Peyer's patch (tissue), 4 donors: ENCODE measurements at regions not wholly inside any gene's neighbourhood (a gene's known extent, or its start where the extent isn't known, plus 50 kb on each side); places are given as distances from the start of the nearest gene placed in this dataset.

Source experiments
- DNase-seq, 3 donors: peaks; one replicate each; pipeline ENCODE4 v3.0.0-alpha.2; 2017 to 2019
- H3K27ac ChIP-seq, 4 donors: fragments of 200-600 bp; sonication (generic); one replicate each; pipeline ENCODE4 v1.5.1; 2016 to 2019
- H3K27me3 ChIP-seq, 2 donors: fragments of 200-600 bp; sonication (generic); one replicate each; pipeline ENCODE4 v1.5.1; 2019
- H3K36me3 ChIP-seq, 3 donors: fragments of 200-600 bp; sonication (generic); one replicate each; pipeline ENCODE4 v1.5.1; 2016 to 2019
- H3K4me1 ChIP-seq, 4 donors: fragments of 200-600 bp; sonication (generic); one replicate each; pipeline ENCODE4 v1.5.1; 2016 to 2019
- H3K4me3 ChIP-seq, 4 donors: fragments of 200-600 bp; sonication (generic); 1 replicate in 3 of 4; 2 replicates in 1 of 4; pipeline ENCODE4 v1.5.1; 2016 to 2019; ENCODE audit warnings: mild to moderate bottlenecking in 1 of 4
- H3K9me3 ChIP-seq, 4 donors: fragments of 200-600 bp; sonication (generic); one replicate each; pipeline ENCODE4 v1.5.1; 2016 to 2019; ENCODE audit warnings: mild to moderate bottlenecking in 1 of 4
- CTCF ChIP-seq, 6 experiments: fragments of 450-650 bp in 4 of 6; fragments of 200-600 bp in 2 of 6; sonication (generic) in 1 of 6; IDR thresholded peaks; one replicate each; pipeline ENCODE4 v1.5.1; 2017 to 2019; ENCODE audit warnings: antibody characterized with exemption in 6 of 6, mild to moderate bottlenecking in 3 of 6, moderate library complexity in 1 of 6
- POLR2A ChIP-seq, 2 donors: fragments of 450-650 bp; IDR thresholded peaks; one replicate each; pipeline ENCODE4 v1.5.1; 2017; ENCODE audit warnings: antibody characterized with exemption in 2 of 2, mild to moderate bottlenecking in 2 of 2, moderate library complexity in 2 of 2

GRCh38 chr13:111517641-111518010 lies 197.2 kb downstream of the TEX29 start:
- H3K27me3 ChIP-seq = no peaks in the 10 kb centered on the region
- no peak for DNase-seq

GRCh38 chr13:111518161-111518792 lies 197.8 kb downstream of the TEX29 start:
- Histone ChIP-seq H3K27me3 (no peaks in the 10 kb centered on the region), H3K36me3 (no peaks in the 10 kb centered on the region), H3K4me1 (no peaks in the 10 kb centered on the region), H3K4me3 (no peak overlapping the region), H3K27ac (no peak overlapping the region), H3K9me3 (no peaks in the 10 kb centered on the region)
- TF ChIP-seq POLR2A (IDR thresholded peaks at IDR 0.05) (no peak), CTCF (IDR thresholded peaks at IDR 0.05) (no peak)
- DNase-seq = peak in 1 of 3 donors; percentile 23

More at GRCh38 chr13:111517641-111518010, 197.2 kb downstream of the TEX29 start:
- Histone ChIP-seq H3K36me3 (no peaks in the 10 kb centered on the region), H3K4me3 (no peak overlapping the region), H3K9me3 (no peaks in the 10 kb centered on the region), H3K4me1 (no peaks in the 10 kb centered on the region), H3K27ac (no peak overlapping the region)
- TF ChIP-seq POLR2A (IDR thresholded peaks at IDR 0.05) = no peak
- TF ChIP-seq CTCF (IDR thresholded peaks at IDR 0.05) = no peak

- H3K27ac ChIP-seq = no peak overlapping the region
- DNase-seq = peak in 1 of 3 donors; percentile 24
- no peaks in the 10 kb centered on the region for H3K36me3 ChIP-seq
- no peaks in the 10 kb centered on the region for H3K9me3 ChIP-seq
- H3K4me1 ChIP-seq = no peaks in the 10 kb centered on the region
- H3K4me3 ChIP-seq = no peak overlapping the region
- TF ChIP-seq CTCF (IDR thresholded peaks at IDR 0.05) (no peak), POLR2A (IDR thresholded peaks at IDR 0.05) (no peak)
- H3K27me3 ChIP-seq = no peaks in the 10 kb centered on the region
Observed at GRCh38 chr13:111519041-111519440, 198.6 kb downstream of the TEX29 start.

- TF ChIP-seq POLR2A (IDR thresholded peaks at IDR 0.05) (no peak), CTCF (IDR thresholded peaks at IDR 0.05) (no peak)
- Histone ChIP-seq H3K9me3 (no peaks in the 10 kb centered on the region), H3K27me3 (no peaks in the 10 kb centered on the region), H3K4me3 (no peak overlapping the region), H3K36me3 (no peaks in the 10 kb centered on the region), H3K27ac (no peak overlapping the region), H3K4me1 (no peaks in the 10 kb centered on the region)
- peak in 1 of 3 donors; percentile 33 for DNase-seq
Observed at GRCh38 chr13:111519490-111520170, 199.2 kb downstream of the TEX29 start.

GRCh38 chr13:111521030-111521429 lies 200.6 kb downstream of the TEX29 start:
- TF ChIP-seq POLR2A (IDR thresholded peaks at IDR 0.05) (no peak), CTCF (IDR thresholded peaks at IDR 0.05) (no peak)
- no peaks in the 10 kb centered on the region for H3K4me1 ChIP-seq
- H3K9me3 ChIP-seq = no peaks in the 10 kb centered on the region
- peak in 1 of 3 donors; percentile 36 for DNase-seq
- no peak overlapping the region for H3K27ac ChIP-seq
- H3K36me3 ChIP-seq = no peaks in the 10 kb centered on the region
- H3K27me3 ChIP-seq = no peaks in the 10 kb centered on the region
- H3K4me3 ChIP-seq = no peak overlapping the region
